ENCODE measurements at regions not wholly inside any gene's neighbourhood (a gene's known extent, or its start where the extent isn't known, plus 50 kb on each side); places are given as distances from the start of the nearest gene placed in this dataset.

GRCh38 chr10:100679327-100679726 is 66.1 kb upstream of the PAX2 start:
- ATAC-seq (ENCODE audit: low FRiP score), result no peak
- DNase-seq (ENCODE audit: low spot score), result no peak
- TF ChIP-seq CTCF (IDR thresholded peaks at IDR 0.05), result no peak

GRCh38 chr10:100683004-100683403 is 62.4 kb upstream of the PAX2 start:
- no peak for ATAC-seq (ENCODE audit: low FRiP score)
- no peak for DNase-seq (ENCODE audit: low spot score)
- no peak for TF ChIP-seq CTCF (IDR thresholded peaks at IDR 0.05)

GRCh38 chr10:100683545-100684300 is 61.7 kb upstream of the PAX2 start:
- DNase-seq (ENCODE audit: low spot score), result no peak
- no peak for TF ChIP-seq CTCF (IDR thresholded peaks at IDR 0.05)
- ATAC-seq (ENCODE audit: low FRiP score), result no peak

GRCh38 chr10:100684688-100685235 is 60.6 kb upstream of the PAX2 start:
- DNase-seq (ENCODE audit: low spot score) (no peak), ATAC-seq (ENCODE audit: low FRiP score) (no peak)
- TF ChIP-seq CTCF (IDR thresholded peaks at IDR 0.05), result no peak

GRCh38 chr10:100685331-100685730 is 60.1 kb upstream of the PAX2 start:
- DNase-seq (ENCODE audit: low spot score) (no peak), ATAC-seq (ENCODE audit: low FRiP score) (no peak)
- TF ChIP-seq CTCF (IDR thresholded peaks at IDR 0.05), result no peak

- no peak for TF ChIP-seq CTCF (IDR thresholded peaks at IDR 0.05)
- ATAC-seq (ENCODE audit: low FRiP score) (no peak), DNase-seq (ENCODE audit: low spot score) (no peak)
Measured at GRCh38 chr10:100687143-100688003, 58.0 kb upstream of the PAX2 start.

Data from omental fat pad (tissue), 3 donors.